ENCODE measurements at regions not wholly inside any gene's neighbourhood (a gene's known extent, or its start where the extent isn't known, plus 50 kb on each side); places are given as distances from the start of the nearest gene placed in this dataset.

GRCh38 chr10:56912043-56912442 is 551.0 kb upstream of the ZWINT start:
- ATAC-seq: no peak
- Histone ChIP-seq H3K27ac (no peak overlapping the region), H3K9me3 (no peaks in the 10 kb centered on the region), H3K27me3 (no peaks in the 10 kb centered on the region), H3K36me3 (no peaks in the 10 kb centered on the region), H3K4me1 (no peaks in the 10 kb centered on the region), H3K4me3 (no peak overlapping the region)
- intact Hi-C loops (cut with DNase I): no loop called here
- WGBS (ENCODE audit: insufficient coverage, low coverage, low lambda C conversion rate, missing lambda C conversion rate): 60% methylated on average over 2 of the region's 2 CpGs
- TF ChIP-seq POLR2A (IDR thresholded peaks at IDR 0.05): no peak
- TF ChIP-seq CTCF (IDR thresholded peaks at IDR 0.05): no peak
- no peak for DNase-seq

GRCh38 chr10:56905051-56905450 is 544.0 kb upstream of the ZWINT start:
- no peaks in the 10 kb centered on the region for H3K9me3 ChIP-seq
- intact Hi-C loops (cut with DNase I): no loop called here
- H3K27me3 ChIP-seq: no peaks in the 10 kb centered on the region
- no peaks in the 10 kb centered on the region for H3K4me1 ChIP-seq
- H3K27ac ChIP-seq: no peak overlapping the region
- no peaks in the 10 kb centered on the region for H3K36me3 ChIP-seq
- ATAC-seq (no peak), DNase-seq (no peak)
- TF ChIP-seq CTCF (IDR thresholded peaks at IDR 0.05): no peak
- TF ChIP-seq POLR2A (IDR thresholded peaks at IDR 0.05): no peak
- H3K4me3 ChIP-seq: no peak overlapping the region

- H3K27ac ChIP-seq: no peak overlapping the region
- no peaks in the 10 kb centered on the region for H3K9me3 ChIP-seq
- H3K4me1 ChIP-seq: no peaks in the 10 kb centered on the region
- ATAC-seq (no peak), DNase-seq (no peak)
- no peak overlapping the region for H3K4me3 ChIP-seq
- 55% methylated on average over 3 of the region's 3 CpGs for WGBS (ENCODE audit: insufficient coverage, low coverage, low lambda C conversion rate, missing lambda C conversion rate)
- H3K27me3 ChIP-seq: no peaks in the 10 kb centered on the region
- no peaks in the 10 kb centered on the region for H3K36me3 ChIP-seq
- intact Hi-C loops (cut with DNase I): no loop called here
- TF ChIP-seq CTCF (IDR thresholded peaks at IDR 0.05): no peak
These were observed 541.5 kb upstream of the ZWINT start for GRCh38 chr10:56902554-56902953.

- Histone ChIP-seq H3K36me3 (no peaks in the 10 kb centered on the region), H3K27ac (no peak overlapping the region), H3K27me3 (no peaks in the 10 kb centered on the region), H3K9me3 (no peaks in the 10 kb centered on the region), H3K4me3 (no peak overlapping the region), H3K4me1 (no peaks in the 10 kb centered on the region)
- intact Hi-C loops (cut with DNase I): no loop called here
- DNase-seq: no peak
- no peak for TF ChIP-seq CTCF (IDR thresholded peaks at IDR 0.05)
- no peak for TF ChIP-seq POLR2A (IDR thresholded peaks at IDR 0.05)
- no peak for ATAC-seq
- 38% methylated on average over 6 of the region's 6 CpGs for WGBS (ENCODE audit: insufficient coverage, low coverage, low lambda C conversion rate, missing lambda C conversion rate)
These were observed 534.2 kb upstream of the ZWINT start for GRCh38 chr10:56895306-56895705.

- DNase-seq: no peak
- no peak for ATAC-seq
These were observed 520.2 kb upstream of the ZWINT start for GRCh38 chr10:56881218-56881617.

More at GRCh38 chr10:56881218-56881617, 520.2 kb upstream of the ZWINT start:
- 52% methylated on average over 3 of the region's 3 CpGs for WGBS (ENCODE audit: insufficient coverage, low coverage, low lambda C conversion rate, missing lambda C conversion rate)
- Histone ChIP-seq H3K36me3 (no peaks in the 10 kb centered on the region), H3K4me1 (no peaks in the 10 kb centered on the region), H3K9me3 (no peaks in the 10 kb centered on the region), H3K27me3 (no peaks in the 10 kb centered on the region), H3K27ac (no peak overlapping the region), H3K4me3 (no peak overlapping the region)
- intact Hi-C loops (cut with DNase I): no loop called here
- TF ChIP-seq POLR2A (IDR thresholded peaks at IDR 0.05) (no peak), CTCF (IDR thresholded peaks at IDR 0.05) (no peak)
